Keratinocyte (primary cell): ENCODE measurements at regions not wholly inside any gene's neighbourhood (a gene's known extent, or its start where the extent isn't known, plus 50 kb on each side); places are given as distances from the start of the nearest gene placed in this dataset.

ENCODE experiments used
- DNase-seq: peaks from one replicate; pipeline ENCODE4 v3.0.0-alpha.2; 2011; ENCODE audit warnings: low read depth, missing footprints, low spot score
- FAIRE-seq: peaks from 2 replicates; lab custom pipeline; 2011; peaks lifted over from hg19 to GRCh38; lab: Jason Lieb, UNC
- H2AFZ ChIP-seq: 2 replicates; pipeline ENCODE4 v1.6.0; 2012; ENCODE audit warnings: low read length, control low read depth, inconsistent platforms; ENCODE audit not compliant: control insufficient read depth
- H3K27ac ChIP-seq: 2 replicates; pipeline ENCODE4 v1.5.1; 2011; ENCODE audit warnings: low read length; ENCODE audit not compliant: control insufficient read depth, insufficient read depth
- H3K27me3 ChIP-seq: 3 replicates; pipeline ENCODE4 v1.6.0; 2011; ENCODE audit warnings: low read length; ENCODE audit not compliant: control insufficient read depth, insufficient read depth; ENCODE audit errors: extremely low read depth
- H3K36me3 ChIP-seq, 2 experiments: 2 replicates in 1 of 2; 3 replicates in 1 of 2; pipeline ENCODE4 v1.5.1; 2011; ENCODE audit warnings: low read length in 2 of 2, mild to moderate bottlenecking in 1 of 2; ENCODE audit not compliant: control insufficient read depth in 2 of 2, insufficient read depth in 2 of 2; ENCODE audit errors: extremely low read depth in 1 of 2
- H3K4me1 ChIP-seq: 3 replicates; pipeline ENCODE4 v1.5.1; 2011; ENCODE audit warnings: low read length; ENCODE audit not compliant: control insufficient read depth, insufficient read depth; ENCODE audit errors: extremely low read depth
- H3K4me2 ChIP-seq: 3 replicates; pipeline ENCODE4 v1.6.0; 2011; ENCODE audit warnings: low read depth, low read length; ENCODE audit not compliant: control insufficient read depth, insufficient read depth; ENCODE audit errors: extremely low read depth
- H3K4me3 ChIP-seq, 3 experiments: fragments of 200-600 bp in 1 of 3; sonication (generic) in 1 of 3; 2 replicates in 2 of 3; 3 replicates in 1 of 3; pipeline ENCODE4 v1.5.1; 2011 to 2016; ENCODE audit warnings: low read length in 3 of 3, mild to moderate bottlenecking in 3 of 3, control low read depth in 2 of 3, inconsistent platforms in 1 of 3, low read depth in 1 of 3, mixed read lengths in 1 of 3, mixed run types in 1 of 3, moderate library complexity in 1 of 3; ENCODE audit not compliant: control insufficient read depth in 2 of 3, insufficient read depth in 2 of 3; ENCODE audit errors: extremely low read depth in 1 of 3
- H3K79me2 ChIP-seq: 2 replicates; pipeline ENCODE4 v1.6.0; 2012; ENCODE audit warnings: low read length; ENCODE audit not compliant: control insufficient read depth, insufficient read depth
- H3K9ac ChIP-seq: 3 replicates; pipeline ENCODE4 v1.6.0; 2011; ENCODE audit warnings: low read length; ENCODE audit not compliant: control insufficient read depth, insufficient read depth; ENCODE audit errors: extremely low read depth
- H3K9me1 ChIP-seq: 3 replicates; pipeline ENCODE4 v1.6.0; 2011; ENCODE audit warnings: low read length; ENCODE audit not compliant: control insufficient read depth, insufficient read depth; ENCODE audit errors: extremely low read depth
- H3K9me3 ChIP-seq: 2 replicates; pipeline ENCODE4 v1.5.1; 2012; ENCODE audit warnings: low read depth, low read length; ENCODE audit not compliant: control insufficient read depth
- H4K20me1 ChIP-seq: 3 replicates; pipeline ENCODE4 v1.6.0; 2011; ENCODE audit warnings: low read length; ENCODE audit not compliant: control insufficient read depth, insufficient read depth; ENCODE audit errors: extremely low read depth
- EZH2 ChIP-seq: IDR thresholded peaks from one replicate; pipeline ENCODE4 v1.6.1; 2012; ENCODE audit warnings: inconsistent platforms, mild to moderate bottlenecking, low read length, moderate library complexity
- dilution Hi-C: fragments of 300-500 bp; cut with MboI; formaldehyde crosslinking; loops from one replicate; pipeline ENCODE4 v1.7.0; 2020; ENCODE audit warnings: low sequenced_read_pairs; ENCODE audit not compliant: extremely low pct_ligation_motif_present
- TF ChIP-seq, protein P1 (sequence below), 3 experiments: IDR thresholded peaks in 1 of 3; conservative IDR thresholded peaks in 1 of 3; optimal IDR thresholded peaks in 1 of 3; 2 replicates in 2 of 3; 3 replicates in 1 of 3; pipeline versions ENCODE3 to v1.5.1; 2011; ENCODE audit warnings: low read length in 3 of 3, mild to moderate bottlenecking in 3 of 3, moderate library complexity in 2 of 3, control low read depth in 1 of 3, inconsistent platforms in 1 of 3; ENCODE audit not compliant: insufficient read depth in 2 of 3; ENCODE audit errors: extremely low read depth in 1 of 3

DNA sequence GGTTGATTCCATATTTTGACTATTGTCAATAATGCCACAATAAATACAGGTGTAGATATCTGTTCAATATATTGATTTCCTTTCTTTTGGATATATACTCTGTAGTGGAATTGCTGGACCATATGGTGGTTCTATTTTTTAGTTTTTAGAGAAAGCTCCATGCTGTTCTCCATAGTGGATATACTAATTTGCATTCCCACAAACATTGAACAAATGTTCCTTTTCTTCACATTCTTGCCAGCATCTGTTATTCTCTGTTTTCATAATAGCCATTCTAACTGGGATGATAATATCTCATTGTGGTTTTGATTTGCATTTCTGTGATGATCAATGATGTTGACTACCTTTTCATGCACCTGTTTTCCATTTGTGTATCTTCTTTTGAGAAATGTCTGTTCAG is 973.7 kb downstream of the REEP3 start:
- FAIRE-seq (no peak), DNase-seq (no peak)
- Histone ChIP-seq H3K9me1 (no peaks in the 10 kb centered on the region), H3K27ac (no peak overlapping the region), H3K9ac (no peak overlapping the region), H3K4me3 (no peak overlapping the region), H3K9me3 (no peaks in the 10 kb centered on the region), H3K36me3 (no peaks in the 10 kb centered on the region), H3K4me2 (no peak overlapping the region), H3K27me3 (no peaks in the 10 kb centered on the region), H3K79me2 (no peaks in the 10 kb centered on the region), H2AFZ (no peak overlapping the region), H4K20me1 (no peaks in the 10 kb centered on the region), H3K4me1 (no peaks in the 10 kb centered on the region)
- dilution Hi-C loops, result no loop called here
- TF ChIP-seq, protein P1, sequence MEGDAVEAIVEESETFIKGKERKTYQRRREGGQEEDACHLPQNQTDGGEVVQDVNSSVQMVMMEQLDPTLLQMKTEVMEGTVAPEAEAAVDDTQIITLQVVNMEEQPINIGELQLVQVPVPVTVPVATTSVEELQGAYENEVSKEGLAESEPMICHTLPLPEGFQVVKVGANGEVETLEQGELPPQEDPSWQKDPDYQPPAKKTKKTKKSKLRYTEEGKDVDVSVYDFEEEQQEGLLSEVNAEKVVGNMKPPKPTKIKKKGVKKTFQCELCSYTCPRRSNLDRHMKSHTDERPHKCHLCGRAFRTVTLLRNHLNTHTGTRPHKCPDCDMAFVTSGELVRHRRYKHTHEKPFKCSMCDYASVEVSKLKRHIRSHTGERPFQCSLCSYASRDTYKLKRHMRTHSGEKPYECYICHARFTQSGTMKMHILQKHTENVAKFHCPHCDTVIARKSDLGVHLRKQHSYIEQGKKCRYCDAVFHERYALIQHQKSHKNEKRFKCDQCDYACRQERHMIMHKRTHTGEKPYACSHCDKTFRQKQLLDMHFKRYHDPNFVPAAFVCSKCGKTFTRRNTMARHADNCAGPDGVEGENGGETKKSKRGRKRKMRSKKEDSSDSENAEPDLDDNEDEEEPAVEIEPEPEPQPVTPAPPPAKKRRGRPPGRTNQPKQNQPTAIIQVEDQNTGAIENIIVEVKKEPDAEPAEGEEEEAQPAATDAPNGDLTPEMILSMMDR (optimal IDR thresholded peaks at IDR 0.05 in 1 of 3, IDR thresholded peaks at IDR 0.05 in 1 of 3, conservative IDR thresholded peaks at IDR 0.05 in 1 of 3; ENCODE audit: extremely low read depth in 1 of 3, insufficient read depth in 2 of 3, low read length in 3 of 3), result no peak
- no peak for TF ChIP-seq EZH2

DNA sequence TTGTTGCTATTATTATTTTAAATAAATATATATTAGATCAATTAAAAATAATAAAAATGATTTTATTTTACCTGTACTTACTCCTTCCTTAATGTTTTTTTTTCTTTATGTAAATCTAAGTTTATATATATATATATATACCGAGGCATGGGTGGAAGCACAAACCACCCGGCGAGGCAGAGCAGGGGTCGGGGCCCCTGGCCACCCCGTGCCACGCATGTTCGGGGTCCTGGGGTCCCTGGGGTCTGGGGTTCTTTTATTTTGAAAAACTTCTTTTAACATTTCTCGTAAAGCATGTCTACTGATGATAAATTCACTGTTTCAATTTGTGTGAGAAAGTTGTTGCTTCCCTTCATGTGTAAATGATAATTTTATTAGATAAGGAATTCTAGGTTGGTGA is 976.1 kb downstream of the REEP3 start:
- TF ChIP-seq, protein P1 (optimal IDR thresholded peaks at IDR 0.05 in 1 of 3, IDR thresholded peaks at IDR 0.05 in 1 of 3, conservative IDR thresholded peaks at IDR 0.05 in 1 of 3; ENCODE audit: extremely low read depth in 1 of 3, insufficient read depth in 2 of 3, low read length in 3 of 3), result no peak
- no peak for TF ChIP-seq EZH2
- FAIRE-seq (no peak), DNase-seq (no peak)
- no peak overlapping the region for H3K4me2 ChIP-seq
- no peak overlapping the region for H3K4me3 ChIP-seq
- no peak overlapping the region for H3K27ac ChIP-seq
- H3K27me3 ChIP-seq, result no peaks in the 10 kb centered on the region
- dilution Hi-C loops, result no loop called here
- no peaks in the 10 kb centered on the region for H3K79me2 ChIP-seq
- no peaks in the 10 kb centered on the region for H3K9me3 ChIP-seq
- no peaks in the 10 kb centered on the region for H3K36me3 ChIP-seq
- H3K9me1 ChIP-seq, result no peaks in the 10 kb centered on the region
- H4K20me1 ChIP-seq, result no peaks in the 10 kb centered on the region
- H3K4me1 ChIP-seq, result no peaks in the 10 kb centered on the region
- H3K9ac ChIP-seq, result no peak overlapping the region
- no peak overlapping the region for H2AFZ ChIP-seq
